PC-9 (cell line): ENCODE measurements at regions not wholly inside any gene's neighbourhood (a gene's known extent, or its start where the extent isn't known, plus 50 kb on each side); places are given as distances from the start of the nearest gene placed in this dataset.

Experiments used
- BruUV-seq: library from RNA; stranded (reverse); fragments of 400-500 nt; replicated peaks from 2 replicates; lab custom pipeline; 2021; lab: Mats Ljungman, UMichigan
- CTCF ChIA-PET: fragments of 300-600 bp; sonication (Branson Sonifier 250); formaldehyde crosslinking; loops from one replicate; lab custom pipeline; 2022; ENCODE audit warnings: antibody characterized with exemption; lab: Charles Lee
- POLR2A ChIA-PET: fragments of 300-600 bp; sonication (Branson Sonifier 250); formaldehyde crosslinking; loops from one replicate; lab custom pipeline; 2022; ENCODE audit warnings: antibody characterized with exemption; ENCODE audit not compliant: unreplicated experiment; lab: Charles Lee
- DNase-seq, 2 experiments: peaks; one replicate each; pipeline versions ENCODE4 v3.0.0 to v3.0.0-alpha.2; 2015 to 2022; ENCODE audit warnings: mixed read lengths in 1 of 2
- H2AFZ ChIP-seq: fragments of 200-600 bp; sonication (generic); 2 replicates; pipeline ENCODE4 v1.8.1; 2017; ENCODE audit warnings: antibody characterized with exemption
- H3F3A ChIP-seq: fragments of 200-600 bp; sonication (generic); 2 replicates; pipeline ENCODE4 v1.8.1; 2017; ENCODE audit warnings: antibody characterized with exemption, mild to moderate bottlenecking, low read depth; ENCODE audit not compliant: insufficient read depth
- H3K27ac ChIP-seq: fragments of 200-600 bp; sonication (generic); 2 replicates; pipeline ENCODE4 v1.6.1; 2016; ENCODE audit warnings: mixed run types
- H3K27me3 ChIP-seq: fragments of 200-600 bp; sonication (generic); 2 replicates; pipeline ENCODE4 v1.6.1; 2016; ENCODE audit warnings: low read depth, mixed run types; ENCODE audit not compliant: insufficient read depth
- H3K36me3 ChIP-seq: fragments of 200-600 bp; sonication (generic); 2 replicates; pipeline ENCODE4 v1.6.1; 2016; ENCODE audit warnings: low read depth, mixed run types
- H3K4me1 ChIP-seq: fragments of 200-600 bp; sonication (generic); replicated peaks from 2 replicates; pipeline ENCODE4 v1.6.1; 2016; ENCODE audit warnings: mixed run types; ENCODE audit not compliant: insufficient read depth
- H3K4me2 ChIP-seq: fragments of 200-600 bp; sonication (generic); 2 replicates; pipeline ENCODE4 v1.6.1; 2017; ENCODE audit warnings: mixed run types
- H3K4me3 ChIP-seq: fragments of 200-600 bp; sonication (generic); 2 replicates; pipeline ENCODE4 v1.6.1; 2016; ENCODE audit warnings: mixed run types
- H3K79me2 ChIP-seq: fragments of 200-600 bp; sonication (generic); 2 replicates; pipeline ENCODE4 v1.6.1; 2017; ENCODE audit warnings: low read depth, mixed run types
- H3K9me2 ChIP-seq: fragments of 200-600 bp; sonication (generic); 2 replicates; pipeline ENCODE4 v1.8.1; 2017; ENCODE audit warnings: mild to moderate bottlenecking; ENCODE audit not compliant: insufficient read depth
- H3K9me3 ChIP-seq: fragments of 200-600 bp; sonication (generic); 2 replicates; pipeline ENCODE4 v1.8.1; 2016; ENCODE audit warnings: low read depth; ENCODE audit not compliant: insufficient read depth
- H4K20me1 ChIP-seq: fragments of 200-600 bp; sonication (generic); 2 replicates; pipeline ENCODE4 v1.8.1; 2017; ENCODE audit not compliant: insufficient read depth
- CTCF ChIP-seq: fragments of 200-600 bp; sonication (generic); conservative IDR thresholded peaks from 2 replicates; pipeline ENCODE4 v1.6.1; 2017; ENCODE audit warnings: mixed run types, antibody characterized with exemption, mild to moderate bottlenecking, moderate library complexity
- EZH2 ChIP-seq: fragments of 200-600 bp; sonication (generic); IDR thresholded peaks from 2 replicates; pipeline ENCODE4 v1.8.0; 2017; ENCODE audit warnings: antibody characterized with exemption, low read depth
- intact Hi-C: fragments of 100-400 bp; cut with micrococcal nuclease; formaldehyde crosslinking; loops from one replicate; pipeline ENCODE4 v1.10.0; 2022; ENCODE audit not compliant: unreplicated experiment

- POLR2A ChIA-PET, result no interaction called here
- no peaks in the 10 kb centered on the region for H3K36me3 ChIP-seq
- no peak overlapping the region for H2AFZ ChIP-seq
- H3K9me2 ChIP-seq, result no peaks in the 10 kb centered on the region
- no peaks in the 10 kb centered on the region for H3K9me3 ChIP-seq
- H3K4me3 ChIP-seq, result no peak overlapping the region
- H3K79me2 ChIP-seq, result no peaks in the 10 kb centered on the region
- no peak overlapping the region for H3K4me2 ChIP-seq
- BruUV-seq, result no TSS peak
- CTCF ChIA-PET, result no interaction called here
- TF ChIP-seq CTCF, result no peak
- no peak for TF ChIP-seq EZH2
- H3F3A ChIP-seq, result no peaks in the 10 kb centered on the region
- H3K27me3 ChIP-seq, result peaks cover 92% of the 10 kb centered on the region
- no peaks in the 10 kb centered on the region for H4K20me1 ChIP-seq
- DNase-seq, result no peak
- peaks cover 9% of the 10 kb centered on the region; the same call in 1 of the 2 replicates for H3K4me1 ChIP-seq
- intact Hi-C loops, result no loop called here
- no peak overlapping the region for H3K27ac ChIP-seq
These were observed 137.6 kb upstream of the ID2 start for GRCh38 chr2:8544171-8544785.

- no peaks in the 10 kb centered on the region for H3F3A ChIP-seq
- no peak overlapping the region for H3K4me3 ChIP-seq
- ChIA-PET POLR2A (no interaction called here), CTCF (no interaction called here)
- H3K4me2 ChIP-seq, result no peak overlapping the region
- H3K9me2 ChIP-seq, result no peaks in the 10 kb centered on the region
- intact Hi-C loops, result no loop called here
- 0 out of 2 replicates have a peak, but pooled peaks cover 4% of the 10 kb centered on the region for H3K4me1 ChIP-seq
- H2AFZ ChIP-seq, result no peak overlapping the region
- peaks cover 99% of the 10 kb centered on the region for H3K27me3 ChIP-seq
- no peaks in the 10 kb centered on the region for H3K36me3 ChIP-seq
- H3K79me2 ChIP-seq, result no peaks in the 10 kb centered on the region
- TF ChIP-seq EZH2, result no peak
- no TSS peak for BruUV-seq
- no peaks in the 10 kb centered on the region for H4K20me1 ChIP-seq
- H3K9me3 ChIP-seq, result no peaks in the 10 kb centered on the region
- no peak for DNase-seq
- H3K27ac ChIP-seq, result no peak overlapping the region
These were observed 136.8 kb upstream of the ID2 start for GRCh38 chr2:8544786-8545694.

- POLR2A ChIA-PET, result no interaction called here
- CTCF ChIA-PET, result no interaction called here
These were observed 135.9 kb upstream of the ID2 start for GRCh38 chr2:8545695-8546611.

More at GRCh38 chr2:8545695-8546611, 135.9 kb upstream of the ID2 start:
- H3K27me3 ChIP-seq, result peaks cover 100% of the 10 kb centered on the region
- TF ChIP-seq EZH2 (no peak), CTCF (no peak)
- H3K4me3 ChIP-seq, result no peak overlapping the region
- no peak overlapping the region for H3K27ac ChIP-seq
- no peaks in the 10 kb centered on the region for H3F3A ChIP-seq
- no peak for DNase-seq
- no peaks in the 10 kb centered on the region for H3K4me1 ChIP-seq
- no peaks in the 10 kb centered on the region for H3K9me3 ChIP-seq
- no peaks in the 10 kb centered on the region for H3K36me3 ChIP-seq
- H4K20me1 ChIP-seq, result no peaks in the 10 kb centered on the region
- intact Hi-C loops, result no loop called here
- BruUV-seq, result no TSS peak
- H3K4me2 ChIP-seq, result no peak overlapping the region
- no peaks in the 10 kb centered on the region for H3K79me2 ChIP-seq
- no peaks in the 10 kb centered on the region for H3K9me2 ChIP-seq
- H2AFZ ChIP-seq, result no peak overlapping the region
